Natural killer cell treated with Interleukin-12 subunit alpha and Interleukin-12 subunit beta and Interleukin-15 and Interleukin-18, amount 100 ng/mL, for 72 hours (primary cell): ENCODE measurements at regions not wholly inside any gene's neighbourhood (a gene's known extent, or its start where the extent isn't known, plus 50 kb on each side); places are given as distances from the start of the nearest gene placed in this dataset.
"Not testable (repeated sequence)": the region's sequence is repeated elsewhere in the genome, so short reads cannot be mapped to it uniquely, and the experiment has no call there.

Experiments
- ATAC-seq, 2 donors: fragments of 150-1000 bp; cut with Tn5 transposase in 1 of 2; sonication (Bioruptor Pico), chemical (Tn5 transposase) in 1 of 2; 2 replicates each; pipeline ENCODE4 v1.10.0; 2021
- DNase-seq: peaks from one replicate; pipeline ENCODE4 v3.0.0; 2022; ENCODE audit warnings: low spot score
- H3K27ac Mint-ChIP-seq, 2 donors: 1 replicate in 1 of 2; 2 replicates in 1 of 2; pipeline ENCODE4 v1.8.0; 2022; ENCODE audit warnings: mixed read lengths in 2 of 2, mild to moderate bottlenecking in 1 of 2, moderate library complexity in 1 of 2
- H3K27me3 Mint-ChIP-seq, 2 donors: 1 replicate in 1 of 2; 2 replicates in 1 of 2; pipeline ENCODE4 v1.8.0; 2022; ENCODE audit warnings: mixed read lengths in 2 of 2
- H3K36me3 Mint-ChIP-seq: one replicate; pipeline ENCODE4 v1.8.0; 2022; ENCODE audit warnings: mixed read lengths
- H3K4me1 Mint-ChIP-seq, 2 donors: 1 replicate in 1 of 2; 2 replicates in 1 of 2; pipeline ENCODE4 v1.8.0; 2022; ENCODE audit warnings: low read depth in 2 of 2, mixed read lengths in 2 of 2, mild to moderate bottlenecking in 1 of 2
- H3K4me3 Mint-ChIP-seq: one replicate; pipeline ENCODE4 v1.8.0; 2022; ENCODE audit warnings: mixed read lengths
- H3K9me3 Mint-ChIP-seq: 2 replicates; pipeline ENCODE4 v1.8.0; 2022; ENCODE audit warnings: mixed read lengths

GRCh38 chr20:58575776-58576602 lies 60.8 kb upstream of the APCDD1L start:
- Mint-ChIP-seq H3K27ac (no peak overlapping the region), H3K4me3 (no peak overlapping the region), H3K4me1 (no peaks in the 10 kb centered on the region), H3K36me3 (no peaks in the 10 kb centered on the region), H3K9me3 (no peaks in the 10 kb centered on the region), H3K27me3 (peaks cover 6 to 11% of the 10 kb centered on the region in 2 donors)
- ATAC-seq (no peak), DNase-seq (no peak)

GRCh38 chr20:58574469-58574868 lies 59.3 kb upstream of the APCDD1L start:
- Mint-ChIP-seq H3K36me3 (no peaks in the 10 kb centered on the region), H3K27ac (no peak overlapping the region), H3K4me3 (no peak overlapping the region), H3K27me3 (peaks cover 6 to 11% of the 10 kb centered on the region in 2 donors), H3K4me1 (no peaks in the 10 kb centered on the region), H3K9me3 (no peaks in the 10 kb centered on the region)
- DNase-seq (no peak), ATAC-seq (no peak)

- Mint-ChIP-seq H3K4me3 (no peak overlapping the region), H3K4me1 (no peaks in the 10 kb centered on the region), H3K36me3 (no peaks in the 10 kb centered on the region), H3K9me3 (no peaks in the 10 kb centered on the region), H3K27ac (no peak overlapping the region), H3K27me3 (peaks cover 6 to 11% of the 10 kb centered on the region in 2 donors)
- ATAC-seq: no peak
- DNase-seq: no peak
Observed at GRCh38 chr20:58573986-58574385, 58.8 kb upstream of the APCDD1L start.

- no peak overlapping the region for H3K4me3 Mint-ChIP-seq
- no peaks in the 10 kb centered on the region for H3K36me3 Mint-ChIP-seq
- DNase-seq (no peak), ATAC-seq (no peak)
- no peaks in the 10 kb centered on the region for H3K4me1 Mint-ChIP-seq
- no peak overlapping the region for H3K27ac Mint-ChIP-seq
- H3K9me3 Mint-ChIP-seq: no peaks in the 10 kb centered on the region
- H3K27me3 Mint-ChIP-seq: peaks cover 2 to 11% of the 10 kb centered on the region in 2 donors
Observed at GRCh38 chr20:58573257-58573656, 58.1 kb upstream of the APCDD1L start.

- H3K36me3 Mint-ChIP-seq, DNase-seq, ATAC-seq, H3K9me3 Mint-ChIP-seq, H3K4me1 Mint-ChIP-seq, H3K4me3 Mint-ChIP-seq, H3K27ac Mint-ChIP-seq: not testable (repeated sequence)
- peaks cover 0 to 11% of the 10 kb centered on the region in 2 donors for H3K27me3 Mint-ChIP-seq
Observed at GRCh38 chr20:58572428-58572763, 57.2 kb upstream of the APCDD1L start.

- H3K27me3 Mint-ChIP-seq: peaks cover 2 to 7% of the 10 kb centered on the region in 2 donors
- no peaks in the 10 kb centered on the region for H3K9me3 Mint-ChIP-seq
- H3K4me1 Mint-ChIP-seq: no peaks in the 10 kb centered on the region
- H3K27ac Mint-ChIP-seq: no peak overlapping the region
- H3K4me3 Mint-ChIP-seq: no peak overlapping the region
- ATAC-seq: no peak
- no peaks in the 10 kb centered on the region for H3K36me3 Mint-ChIP-seq
- no peak for DNase-seq
Observed at GRCh38 chr20:58571693-58572427, 56.7 kb upstream of the APCDD1L start.

GRCh38 chr20:58571356-58571692 lies 56.1 kb upstream of the APCDD1L start:
- ATAC-seq (no peak), DNase-seq (no peak)
- Mint-ChIP-seq H3K27me3 (peaks cover 4 to 6% of the 10 kb centered on the region in 2 donors), H3K9me3 (no peaks in the 10 kb centered on the region), H3K4me1 (no peaks in the 10 kb centered on the region), H3K27ac (no peak overlapping the region), H3K36me3 (no peaks in the 10 kb centered on the region), H3K4me3 (no peak overlapping the region)

GRCh38 chr20:58570204-58570859 lies 55.1 kb upstream of the APCDD1L start:
- ATAC-seq (no peak), DNase-seq (no peak)
- peaks cover 4 to 6% of the 10 kb centered on the region in 2 donors for H3K27me3 Mint-ChIP-seq
- H3K4me3 Mint-ChIP-seq: no peak overlapping the region
- H3K4me1 Mint-ChIP-seq: no peaks in the 10 kb centered on the region
- H3K27ac Mint-ChIP-seq: no peak overlapping the region
- H3K36me3 Mint-ChIP-seq: no peaks in the 10 kb centered on the region
- H3K9me3 Mint-ChIP-seq: no peaks in the 10 kb centered on the region

GRCh38 chr20:58569241-58570125 lies 54.3 kb upstream of the APCDD1L start:
- Mint-ChIP-seq H3K36me3 (no peaks in the 10 kb centered on the region), H3K27ac (no peak overlapping the region), H3K4me1 (no peaks in the 10 kb centered on the region), H3K4me3 (no peak overlapping the region), H3K9me3 (no peaks in the 10 kb centered on the region), H3K27me3 (peaks cover 4% of the 10 kb centered on the region in 2 donors)
- ATAC-seq: no peak
- no peak for DNase-seq

GRCh38 chr20:58568483-58569240 lies 53.5 kb upstream of the APCDD1L start:
- no peak overlapping the region for H3K27ac Mint-ChIP-seq
- no peak for DNase-seq
- no peaks in the 10 kb centered on the region for H3K36me3 Mint-ChIP-seq
- no peak overlapping the region for H3K4me3 Mint-ChIP-seq
- H3K27me3 Mint-ChIP-seq: peaks cover 4 to 5% of the 10 kb centered on the region in 2 donors
- H3K4me1 Mint-ChIP-seq: no peaks in the 10 kb centered on the region
- no peaks in the 10 kb centered on the region for H3K9me3 Mint-ChIP-seq
- ATAC-seq: no peak

- H3K9me3 Mint-ChIP-seq: no peaks in the 10 kb centered on the region
- H3K36me3 Mint-ChIP-seq: no peaks in the 10 kb centered on the region
- H3K27ac Mint-ChIP-seq: no peak overlapping the region
- no peaks in the 10 kb centered on the region for H3K4me1 Mint-ChIP-seq
- ATAC-seq (no peak), DNase-seq (no peak)
- H3K27me3 Mint-ChIP-seq: peaks cover 4 to 8% of the 10 kb centered on the region in 2 donors
- no peak overlapping the region for H3K4me3 Mint-ChIP-seq
Observed at GRCh38 chr20:58568126-58568482, 52.9 kb upstream of the APCDD1L start.

- Mint-ChIP-seq H3K27ac (no peak overlapping the region), H3K36me3 (no peaks in the 10 kb centered on the region), H3K4me3 (no peak overlapping the region), H3K9me3 (no peaks in the 10 kb centered on the region), H3K4me1 (no peaks in the 10 kb centered on the region), H3K27me3 (peaks cover 4 to 8% of the 10 kb centered on the region in 2 donors)
- ATAC-seq (peak in 1 of 2 donors; percentile 33), DNase-seq (no peak)
Observed at GRCh38 chr20:58567437-58567836, 52.2 kb upstream of the APCDD1L start.

GRCh38 chr20:58566981-58567380 lies 51.8 kb upstream of the APCDD1L start:
- H3K4me1 Mint-ChIP-seq: no peaks in the 10 kb centered on the region
- no peak overlapping the region for H3K27ac Mint-ChIP-seq
- DNase-seq: no peak

More at GRCh38 chr20:58566981-58567380, 51.8 kb upstream of the APCDD1L start:
- peak in 1 of 2 donors; percentile 9 for ATAC-seq
- H3K27me3 Mint-ChIP-seq: peaks cover 4 to 8% of the 10 kb centered on the region in 2 donors
- no peaks in the 10 kb centered on the region for H3K36me3 Mint-ChIP-seq
- no peaks in the 10 kb centered on the region for H3K9me3 Mint-ChIP-seq
- no peak overlapping the region for H3K4me3 Mint-ChIP-seq
